ENCODE measurements at regions not wholly inside any gene's neighbourhood (a gene's known extent, or its start where the extent isn't known, plus 50 kb on each side); places are given as distances from the start of the nearest gene placed in this dataset.

- no peak overlapping the region for H3K27ac ChIP-seq (ENCODE audit: extremely low read depth, low read depth, low read length)
- no peak for TF ChIP-seq ZNF654 (tag by site-specific recombination; IDR thresholded peaks at IDR 0.05; ENCODE audit: low read depth)
- no peak for TF ChIP-seq MEIS1 (CRISPR knock-in tag; IDR thresholded peaks at IDR 0.05; ENCODE audit: borderline replicate concordance)
- TF ChIP-seq PRDM6 (tag by site-specific recombination; IDR thresholded peaks at IDR 0.05): no peak
- no peak for TF ChIP-seq ZBTB26 (tag by site-specific recombination; optimal IDR thresholded peaks at IDR 0.05)
- no peak for TF ChIP-seq ZNF76 (tag by site-specific recombination; IDR thresholded peaks at IDR 0.05; ENCODE audit: borderline replicate concordance, low read depth)
- no peak for TF ChIP-seq ZNF174 (tag by site-specific recombination; IDR thresholded peaks at IDR 0.05)
- no peak for TF ChIP-seq ZNF645 (tag by site-specific recombination; IDR thresholded peaks at IDR 0.05)
- TF ChIP-seq ZNF747 (tag by site-specific recombination; IDR thresholded peaks at IDR 0.05): no peak
- TF ChIP-seq ZNF16 (tag by site-specific recombination; IDR thresholded peaks at IDR 0.05; ENCODE audit: low read depth): no peak
- TF ChIP-seq ATF2 (tag by site-specific recombination; IDR thresholded peaks at IDR 0.05; ENCODE audit: low read depth): no peak
- no peak for TF ChIP-seq ZIC2 (tag by site-specific recombination; IDR thresholded peaks at IDR 0.05)
- TF ChIP-seq ZFP41 (tag by site-specific recombination; IDR thresholded peaks at IDR 0.05; ENCODE audit: borderline replicate concordance): no peak
- TF ChIP-seq ZNF571 (tag by site-specific recombination; IDR thresholded peaks at IDR 0.05): no peak
- CTCF ChIA-PET: no interaction called here
- H3K4me3 ChIP-seq (ENCODE audit: low read depth, low read length): no peak overlapping the region
- H3K9me3 ChIP-seq (ENCODE audit: control insufficient read depth, insufficient read depth, low read depth, low read length): no peaks in the 10 kb centered on the region
- no peaks in the 10 kb centered on the region for H3K4me1 ChIP-seq (ENCODE audit: control insufficient read depth, insufficient read depth, low read length)
- H3K36me3 ChIP-seq (ENCODE audit: control insufficient read depth in 2 of 2, insufficient read depth in 1 of 2, low read length in 2 of 2): no peaks in the 10 kb centered on the region
- POLR2A ChIA-PET: no interaction called here
Observed at GRCh38 chr2:67342394-67342793, 54.7 kb upstream of the ETAA1 start.

- POLR2A ChIA-PET: no interaction called here
- Histone ChIP-seq H3K27ac (ENCODE audit: extremely low read depth, low read depth, low read length) (no peak overlapping the region), H3K4me3 (ENCODE audit: low read depth, low read length) (no peak overlapping the region), H3K9me3 (ENCODE audit: control insufficient read depth, insufficient read depth, low read depth, low read length) (no peaks in the 10 kb centered on the region), H3K36me3 (ENCODE audit: control insufficient read depth in 2 of 2, insufficient read depth in 1 of 2, low read length in 2 of 2) (no peaks in the 10 kb centered on the region), H3K4me1 (ENCODE audit: control insufficient read depth, insufficient read depth, low read length) (no peaks in the 10 kb centered on the region)
- CTCF ChIA-PET: no interaction called here
- TF ChIP-seq ZNF23 (tag by site-specific recombination; IDR thresholded peaks at IDR 0.05; ENCODE audit: borderline replicate concordance) (no peak), MEIS1 (CRISPR knock-in tag; IDR thresholded peaks at IDR 0.05; ENCODE audit: borderline replicate concordance) (no peak), ZNF223 (tag by site-specific recombination; IDR thresholded peaks at IDR 0.05) (no peak), FEZF1 (tag by site-specific recombination; IDR thresholded peaks at IDR 0.05) (no peak), BCL11B (tag by site-specific recombination; IDR thresholded peaks at IDR 0.05; ENCODE audit: low read depth) (no peak), ZNF221 (tag by site-specific recombination; IDR thresholded peaks at IDR 0.05; ENCODE audit: borderline replicate concordance) (no peak), BCL6B (tag by site-specific recombination; IDR thresholded peaks at IDR 0.05) (no peak), ZNF426 (tag by site-specific recombination; IDR thresholded peaks at IDR 0.05) (no peak), ZFP69B (tag by site-specific recombination; IDR thresholded peaks at IDR 0.05) (no peak), ZNF580 (tag by site-specific recombination; IDR thresholded peaks at IDR 0.05) (no peak), ZNF548 (tag by site-specific recombination; IDR thresholded peaks at IDR 0.05) (no peak)
Observed at GRCh38 chr2:67346718-67347407, 50.3 kb upstream of the ETAA1 start.
